DMS153 (cell line): ENCODE measurements at regions not wholly inside any gene's neighbourhood (a gene's known extent, or its start where the extent isn't known, plus 50 kb on each side); places are given as distances from the start of the nearest gene placed in this dataset.
"Not testable (repeated sequence)": the region's sequence is repeated elsewhere in the genome, so short reads cannot be mapped to it uniquely, and the experiment has no call there.

ENCODE experiments used
- DNase-seq: peaks from one replicate; lab custom pipeline; 2025; lab: John Stamatoyannopoulos, UW

- DNase-seq = no peak
Measured at GRCh38 chr2:18078216-18078615, 199.7 kb downstream of the KCNS3 start.

- no peak for DNase-seq
Measured at GRCh38 chr2:18077704-18078103, 199.2 kb downstream of the KCNS3 start.

- DNase-seq = no peak
Measured at GRCh38 chr2:18077231-18077630, 198.8 kb downstream of the KCNS3 start.

- no peak for DNase-seq
Measured at GRCh38 chr2:18074476-18074875, 196.0 kb downstream of the KCNS3 start.

GRCh38 chr2:18073601-18074000, 195.1 kb downstream of the KCNS3 start:
- no peak for DNase-seq

GRCh38 chr2:18067588-18068384, 189.3 kb downstream of the KCNS3 start:
- DNase-seq = no peak

- no peak for DNase-seq
Measured at GRCh38 chr2:18066894-18067293, 188.4 kb downstream of the KCNS3 start.

- no peak for DNase-seq
Measured at GRCh38 chr2:18066066-18066465, 187.6 kb downstream of the KCNS3 start.

GRCh38 chr2:18065249-18065648, 186.8 kb downstream of the KCNS3 start:
- DNase-seq = no peak

- DNase-seq = no peak
Measured at GRCh38 chr2:18063826-18064470, 185.5 kb downstream of the KCNS3 start.

- DNase-seq = no peak
Measured at GRCh38 chr2:18062892-18063291, 184.4 kb downstream of the KCNS3 start.

GRCh38 chr2:18061717-18062116, 183.2 kb downstream of the KCNS3 start:
- no peak for DNase-seq

GRCh38 chr2:18057657-18058056, 179.2 kb downstream of the KCNS3 start:
- DNase-seq = no peak

GRCh38 chr2:18055290-18055689, 176.8 kb downstream of the KCNS3 start:
- no peak for DNase-seq

- DNase-seq = no peak
Measured at GRCh38 chr2:18050001-18050400, 171.5 kb downstream of the KCNS3 start.

GRCh38 chr2:18049325-18049724, 170.9 kb downstream of the KCNS3 start:
- no peak for DNase-seq

- DNase-seq = no peak
Measured at GRCh38 chr2:18047896-18048657, 169.6 kb downstream of the KCNS3 start.

GRCh38 chr2:18047213-18047611, 168.7 kb downstream of the KCNS3 start:
- no peak for DNase-seq

- DNase-seq = no peak
Measured at GRCh38 chr2:18046558-18047212, 168.2 kb downstream of the KCNS3 start.

GRCh38 chr2:18046017-18046416, 167.6 kb downstream of the KCNS3 start:
- DNase-seq = no peak

GRCh38 chr2:18045230-18045629, 166.8 kb downstream of the KCNS3 start:
- DNase-seq = no peak

- not testable (repeated sequence) for DNase-seq
Measured at GRCh38 chr2:18017381-18017780, 138.9 kb downstream of the KCNS3 start.
